Left lung (tissue), 4 donors: ENCODE measurements at regions not wholly inside any gene's neighbourhood (a gene's known extent, or its start where the extent isn't known, plus 50 kb on each side); places are given as distances from the start of the nearest gene placed in this dataset.
A peak's percentile ranks its signal among the peaks of the same experiment; 100 is the strongest.
"Not testable (repeated sequence)": the region's sequence is repeated elsewhere in the genome, so short reads cannot be mapped to it uniquely, and the experiment has no call there.

ENCODE experiments used
- ATAC-seq: fragments of 200-7000 bp; cut with Tn5 transposase; one replicate; pipeline ENCODE4 v1.9.1; 2020; ENCODE audit warnings: moderate library complexity
- DNase-seq, 4 donors: peaks; one replicate each; pipeline ENCODE4 v3.0.0-alpha.2; 2013 to 2020
- H3K27ac ChIP-seq, 2 donors: fragments of 200-600 bp; sonication (generic) in 1 of 2; one replicate each; pipeline versions ENCODE4 v1.5.0 to v1.8.0; 2020 to 2021
- H3K27me3 ChIP-seq, 2 donors: fragments of 200-600 bp; sonication (generic) in 1 of 2; one replicate each; pipeline versions ENCODE4 v1.5.0 to v1.8.0; 2020 to 2021
- H3K36me3 ChIP-seq, 2 donors: fragments of 200-600 bp; sonication (generic) in 1 of 2; one replicate each; pipeline versions ENCODE4 v1.5.0 to v1.8.0; 2020 to 2021
- H3K4me1 ChIP-seq, 2 donors: fragments of 200-600 bp; one replicate each; pipeline ENCODE4 v1.8.0; 2021
- H3K4me3 ChIP-seq, 2 donors: fragments of 200-600 bp; sonication (generic) in 1 of 2; one replicate each; pipeline versions ENCODE4 v1.5.0 to v1.8.0; 2020 to 2021; ENCODE audit warnings: mild to moderate bottlenecking in 1 of 2
- H3K9me3 ChIP-seq, 2 donors: fragments of 200-600 bp; sonication (generic) in 1 of 2; one replicate each; pipeline versions ENCODE4 v1.5.0 to v1.8.0; 2020 to 2021
- CTCF ChIP-seq, 2 donors: fragments of 200-600 bp; sonication (generic) in 1 of 2; IDR thresholded peaks; one replicate each; pipeline versions ENCODE4 v1.5.0 to v1.8.0; 2021; ENCODE audit warnings: antibody characterized with exemption in 2 of 2
- intact Hi-C, 2 donors: fragments of 100-400 bp; cut with DNase I; formaldehyde crosslinking; loops; one replicate each; pipeline versions ENCODE4 v1.11.2 to v1.14.2; 2022
- donor health status: DM: no; HTN: yes; CAD: no.
- donor health status: DM: no; HTN: no; CAD: no.

- Histone ChIP-seq H3K27me3 (no peaks in the 10 kb centered on the region), H3K27ac (no peak overlapping the region), H3K4me3 (no peak overlapping the region), H3K36me3 (no peaks in the 10 kb centered on the region), H3K4me1 (no peaks in the 10 kb centered on the region), H3K9me3 (peaks cover 0 to 2% of the 10 kb centered on the region in 2 donors)
- no peak for ATAC-seq
- no peak for DNase-seq
- intact Hi-C loops, result no loop called here
- no peak for TF ChIP-seq CTCF (IDR thresholded peaks at IDR 0.05)
Observed at GRCh38 chr5:128722551-128722950, 184.5 kb upstream of the FBN2 start.

GRCh38 chr5:128730021-128730420, 192.0 kb upstream of the FBN2 start:
- peaks cover 0 to 21% of the 10 kb centered on the region in 2 donors for H3K9me3 ChIP-seq
- DNase-seq, H3K4me1 ChIP-seq, H3K27ac ChIP-seq, H3K27me3 ChIP-seq, ATAC-seq, intact Hi-C loops, H3K4me3 ChIP-seq, H3K36me3 ChIP-seq: not testable (repeated sequence)

- H3K36me3 ChIP-seq, H3K4me3 ChIP-seq, intact Hi-C loops: not testable (repeated sequence)
Observed at GRCh38 chr5:128735656-128736055, 197.6 kb upstream of the FBN2 start.

GRCh38 chr5:128736553-128736952, 198.5 kb upstream of the FBN2 start:
- ATAC-seq, result no peak
- Histone ChIP-seq H3K27ac (no peak overlapping the region), H3K4me1 (no peaks in the 10 kb centered on the region), H3K4me3 (no peak overlapping the region), H3K9me3 (peaks cover 0 to 3% of the 10 kb centered on the region in 2 donors), H3K27me3 (no peaks in the 10 kb centered on the region), H3K36me3 (no peaks in the 10 kb centered on the region)
- intact Hi-C loops, result no loop called here
- TF ChIP-seq CTCF (IDR thresholded peaks at IDR 0.05), result no peak
- no peak for DNase-seq

More at GRCh38 chr5:128735656-128736055, 197.6 kb upstream of the FBN2 start:
- not testable (repeated sequence) for DNase-seq, H3K27ac ChIP-seq, H3K27me3 ChIP-seq, ATAC-seq, H3K4me1 ChIP-seq
- H3K9me3 ChIP-seq, result peaks cover 0 to 10% of the 10 kb centered on the region in 2 donors

GRCh38 chr5:128749136-128749898, 211.3 kb upstream of the FBN2 start:
- Histone ChIP-seq H3K4me1 (no peaks in the 10 kb centered on the region), H3K36me3 (no peaks in the 10 kb centered on the region), H3K27me3 (no peaks in the 10 kb centered on the region), H3K9me3 (no peaks in the 10 kb centered on the region), H3K4me3 (no peak overlapping the region), H3K27ac (no peak overlapping the region)
- no peak for TF ChIP-seq CTCF (IDR thresholded peaks at IDR 0.05)
- ATAC-seq (no peak), DNase-seq (peak in 1 of 4 donors; percentile 37)
- intact Hi-C loops, result no loop called here

- H3K4me3 ChIP-seq, result no peak overlapping the region
- TF ChIP-seq CTCF (IDR thresholded peaks at IDR 0.05), result no peak
- ATAC-seq (no peak), DNase-seq (peak in 1 of 4 donors; percentile 45)
- H3K27ac ChIP-seq, result no peak overlapping the region
- no peaks in the 10 kb centered on the region for H3K27me3 ChIP-seq
- intact Hi-C loops, result no loop called here
- H3K36me3 ChIP-seq, result no peaks in the 10 kb centered on the region
- H3K9me3 ChIP-seq, result no peaks in the 10 kb centered on the region
- no peaks in the 10 kb centered on the region for H3K4me1 ChIP-seq
Observed at GRCh38 chr5:128750155-128750554, 212.1 kb upstream of the FBN2 start.
